Retina (tissue), 1 donor: ENCODE measurements at regions not wholly inside any gene's neighbourhood (a gene's known extent, or its start where the extent isn't known, plus 50 kb on each side); places are given as distances from the start of the nearest gene placed in this dataset.

Source experiments
- DNase-seq: peaks from one replicate; pipeline ENCODE4 v3.0.0-alpha.2; 2016

DNA sequence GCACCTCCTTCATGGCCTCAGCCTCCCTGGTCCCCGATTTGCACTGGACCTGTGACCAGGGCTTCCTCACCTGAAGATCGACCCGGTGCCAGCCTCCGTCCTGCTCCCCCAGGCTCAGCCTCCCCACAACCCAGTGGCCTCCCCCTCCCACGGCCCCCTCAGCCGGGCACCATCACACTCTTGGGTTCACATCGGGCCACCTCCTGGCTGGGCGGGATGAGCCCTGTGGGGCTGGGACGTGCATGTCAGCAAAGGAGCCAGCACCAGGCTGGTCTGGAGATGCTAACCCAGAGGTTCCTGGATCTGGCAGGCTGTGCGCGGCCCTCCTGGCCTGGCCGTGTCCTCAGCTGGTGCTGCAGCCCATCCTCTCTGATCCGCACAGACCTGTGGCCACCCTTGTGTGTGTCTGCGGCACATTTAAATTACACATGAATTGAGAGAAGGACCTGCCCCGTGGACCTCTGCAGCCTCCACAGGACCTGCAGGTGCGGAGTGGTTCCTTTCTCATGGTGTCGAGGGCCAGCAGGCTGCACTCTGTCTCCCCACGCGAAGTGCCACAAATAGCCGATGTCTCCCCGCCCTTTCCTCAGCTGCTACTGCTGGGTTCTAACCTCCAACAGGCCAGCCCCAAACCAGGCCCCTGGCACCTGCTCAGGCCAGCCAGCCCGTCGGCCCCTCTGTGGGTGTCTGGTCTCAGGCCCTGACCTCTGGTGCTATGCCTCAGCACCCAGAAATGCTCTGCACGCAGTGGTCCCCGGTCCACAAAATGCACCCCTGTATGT, 237.5 kb downstream of the ERMARD start:
- DNase-seq = no peak

- no peak for DNase-seq
Observed at GRCh38 chr6:169986848-169987498, 235.6 kb downstream of the ERMARD start.

DNA sequence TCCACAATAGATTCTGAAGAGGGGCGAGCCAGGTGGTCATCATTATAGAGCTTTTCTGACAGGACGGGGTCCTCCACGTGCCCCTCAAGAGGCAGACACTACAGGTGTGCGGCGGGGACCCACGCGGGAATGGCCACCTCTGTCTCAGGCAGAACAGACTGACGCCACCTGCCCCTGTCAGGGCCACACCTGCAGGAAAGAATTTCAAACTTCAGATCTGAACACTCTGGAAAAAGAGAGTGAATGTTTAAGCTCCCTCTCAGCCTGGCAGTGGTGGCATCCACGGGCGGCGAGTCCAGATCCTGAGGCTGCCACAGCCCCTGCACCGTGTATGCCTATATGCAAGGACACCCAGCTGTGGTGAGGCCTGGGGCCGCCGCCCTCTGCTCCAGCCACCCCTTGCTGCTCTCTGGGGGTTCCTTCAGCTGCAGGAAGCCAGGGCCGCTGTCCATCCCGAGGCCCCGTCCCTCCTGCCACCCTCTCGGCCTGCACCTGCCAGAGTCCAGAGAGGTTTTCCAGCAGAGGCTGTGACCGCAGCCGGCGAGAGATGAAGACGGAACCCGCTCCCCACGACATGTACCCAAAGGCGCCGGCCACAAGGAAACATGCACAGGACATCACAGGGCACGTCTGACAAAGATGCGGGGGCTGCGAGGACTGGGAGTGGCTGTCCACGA, 234.9 kb downstream of the ERMARD start:
- no peak for DNase-seq

DNA sequence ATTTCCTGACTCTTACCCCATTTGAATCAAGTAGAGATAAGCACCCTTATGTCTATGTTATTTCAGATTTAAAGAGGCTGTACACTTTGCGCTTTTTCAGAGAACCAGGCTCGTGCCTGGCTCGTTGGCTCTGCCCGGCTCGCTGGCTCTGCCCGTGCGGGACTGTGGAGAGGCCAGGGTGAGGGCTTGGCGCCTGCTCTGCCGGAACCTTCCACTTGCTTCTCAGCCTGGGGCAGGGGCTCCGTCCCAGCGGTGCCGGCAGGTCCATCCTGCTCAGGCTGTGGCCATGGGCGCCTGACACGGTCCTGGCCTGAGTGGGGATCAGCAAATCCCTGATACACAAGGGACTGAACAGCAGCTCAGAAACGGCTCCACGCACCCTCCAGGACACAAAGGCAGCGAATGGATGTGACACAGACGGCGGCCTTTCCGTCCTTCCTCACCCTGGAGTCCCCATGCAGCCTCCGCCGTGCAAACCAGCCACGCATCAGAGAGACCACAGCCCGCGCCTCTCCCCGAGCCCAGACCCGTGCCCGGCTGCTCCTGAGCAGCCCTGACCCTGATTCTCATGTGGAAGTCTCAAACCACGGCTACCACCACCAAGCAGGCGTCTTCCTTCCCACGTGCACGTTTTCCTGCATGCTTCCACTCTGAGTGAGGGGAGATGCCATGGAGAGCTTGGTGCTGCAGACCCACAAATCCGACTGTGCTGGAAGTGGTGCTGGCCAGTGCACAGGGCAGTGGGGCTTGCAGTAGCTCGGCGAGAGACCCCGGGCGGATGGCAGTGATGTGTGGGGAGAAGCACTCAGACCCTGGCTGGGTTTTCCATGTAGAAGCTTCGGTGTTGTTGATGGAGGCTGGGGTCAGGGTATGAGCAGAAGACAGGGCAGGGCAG, 233.9 kb downstream of the ERMARD start:
- no peak for DNase-seq

DNA sequence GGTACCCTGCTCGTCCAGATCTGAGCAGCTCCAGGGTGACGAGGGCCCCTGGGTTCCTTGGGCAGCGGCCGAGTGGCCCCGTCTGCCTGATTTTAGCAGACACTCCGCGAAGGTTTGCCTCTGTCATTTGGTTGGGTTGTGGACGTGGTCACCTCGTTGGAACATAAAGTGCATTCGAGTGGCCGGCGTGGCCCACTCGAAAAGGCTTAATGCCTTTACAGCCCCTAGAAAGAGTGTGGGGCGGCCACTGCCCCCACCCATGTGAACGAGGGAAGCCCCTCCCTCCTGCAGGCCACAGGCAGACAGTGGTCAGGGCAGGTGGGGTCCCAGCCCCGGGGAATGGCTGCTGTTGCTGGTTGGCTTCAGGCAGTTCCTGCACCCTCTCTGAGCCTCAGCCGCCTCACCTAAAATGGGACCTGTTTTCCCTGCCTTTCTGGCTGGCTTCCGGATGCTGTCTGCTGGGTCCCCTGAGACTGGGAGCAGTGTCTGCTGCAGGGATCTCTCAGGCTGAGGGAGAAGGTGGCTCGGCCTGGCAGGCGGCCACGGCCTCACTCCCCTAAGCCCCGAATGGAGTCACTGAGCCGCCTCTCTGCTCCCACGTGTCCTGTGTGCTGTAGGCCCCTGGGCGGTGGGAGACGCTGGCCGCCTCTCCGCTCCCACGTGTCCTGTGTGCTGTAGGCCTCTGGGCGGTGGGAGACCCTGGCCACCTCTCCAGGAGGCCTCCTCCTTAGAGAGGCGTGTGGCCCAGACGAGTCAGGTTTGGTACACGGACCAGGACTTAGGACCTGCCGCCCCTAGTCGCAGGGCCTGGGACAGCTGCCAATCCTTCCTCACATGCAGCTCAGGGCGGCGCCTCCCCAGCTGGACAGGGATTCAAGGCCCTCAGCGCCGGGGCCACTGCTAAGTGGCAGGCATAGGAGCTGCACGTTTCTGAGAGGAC, 233.0 kb downstream of the ERMARD start:
- no peak for DNase-seq

DNA sequence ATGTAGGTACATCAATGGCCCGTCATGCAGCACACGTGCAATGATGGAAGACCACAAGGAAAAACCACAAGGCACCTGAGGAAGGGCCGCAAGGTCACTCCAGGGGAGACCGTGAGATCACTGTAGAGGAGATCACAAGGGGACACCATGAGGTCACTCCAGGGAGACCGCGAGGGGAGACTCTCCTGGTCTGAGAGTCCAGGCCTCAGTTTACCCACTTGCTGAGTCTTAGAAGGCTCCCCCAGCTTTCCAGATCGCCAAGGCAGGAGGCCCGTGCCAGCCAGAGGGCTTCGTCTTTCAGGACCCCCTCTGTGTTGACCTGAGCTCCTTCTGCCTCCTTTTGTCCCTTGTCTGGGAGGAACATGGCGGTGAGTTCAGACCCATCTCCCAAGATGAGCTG, 232.2 kb downstream of the ERMARD start:
- DNase-seq = no peak

DNA sequence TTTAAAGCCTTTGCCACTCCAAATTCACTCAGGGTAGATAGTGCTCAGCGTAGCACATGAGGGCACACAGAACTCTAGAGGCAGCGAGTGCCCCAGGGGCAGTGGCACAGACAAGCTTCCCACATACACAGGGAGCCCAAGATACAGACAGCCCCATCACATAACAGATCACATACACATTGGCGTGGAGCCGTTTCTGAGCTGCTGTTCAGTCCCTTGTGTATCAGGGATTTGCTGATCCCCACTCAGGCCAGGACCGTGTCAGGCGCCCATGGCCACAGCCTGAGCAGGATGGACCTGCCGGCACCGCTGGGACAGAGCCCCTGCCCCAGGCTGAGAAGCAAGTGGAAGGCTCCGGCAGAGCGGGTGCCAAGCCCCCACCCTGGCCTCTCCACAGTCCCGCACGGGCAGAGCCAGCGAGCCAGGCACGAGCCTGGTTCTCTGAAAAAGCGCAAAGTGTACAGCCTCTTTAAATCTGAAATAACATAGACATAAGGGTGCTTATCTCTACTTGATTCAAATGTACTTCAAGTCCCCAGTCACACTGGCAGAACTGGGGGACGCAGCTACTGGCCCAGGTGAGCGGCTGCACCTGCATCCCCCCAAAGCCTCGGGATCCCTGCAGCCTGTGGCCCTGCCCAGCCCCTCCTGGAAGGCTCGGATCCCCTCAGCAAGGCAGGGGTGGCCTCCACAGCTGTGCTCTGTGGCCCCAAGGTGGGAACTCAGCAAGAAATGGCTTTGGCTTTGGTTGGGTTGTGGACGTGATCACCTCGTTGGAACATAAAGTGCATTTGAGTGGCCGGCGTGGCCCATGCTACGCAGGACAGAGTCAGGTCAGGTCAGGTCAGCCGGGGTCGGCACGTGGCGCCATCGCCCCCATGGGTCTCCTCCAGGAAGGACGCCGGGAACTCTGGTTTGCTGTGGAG, 231.3 kb downstream of the ERMARD start:
- no peak for DNase-seq

DNA sequence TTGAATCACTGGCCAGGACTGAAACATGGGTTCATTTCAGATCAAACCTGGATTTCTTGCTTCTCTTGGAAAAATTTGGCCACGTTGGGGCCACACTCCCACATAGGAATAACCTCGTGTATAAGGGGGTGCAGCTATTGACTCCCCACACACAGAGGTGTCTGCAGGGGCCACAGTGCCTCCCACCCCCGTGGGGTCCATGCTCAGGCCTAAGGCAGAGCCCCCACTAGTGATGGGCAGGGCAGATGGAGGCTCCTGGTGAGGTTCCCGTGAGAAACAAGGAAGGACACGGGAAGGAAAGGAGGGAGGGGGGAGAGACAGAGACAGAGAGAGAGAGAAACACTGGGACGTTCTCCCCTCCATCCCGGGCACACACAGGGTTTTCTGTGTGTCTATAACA, 230.5 kb downstream of the ERMARD start:
- DNase-seq = no peak

GRCh38 chr6:169981568-169981967, 230.1 kb downstream of the ERMARD start:
- DNase-seq = no peak

DNA sequence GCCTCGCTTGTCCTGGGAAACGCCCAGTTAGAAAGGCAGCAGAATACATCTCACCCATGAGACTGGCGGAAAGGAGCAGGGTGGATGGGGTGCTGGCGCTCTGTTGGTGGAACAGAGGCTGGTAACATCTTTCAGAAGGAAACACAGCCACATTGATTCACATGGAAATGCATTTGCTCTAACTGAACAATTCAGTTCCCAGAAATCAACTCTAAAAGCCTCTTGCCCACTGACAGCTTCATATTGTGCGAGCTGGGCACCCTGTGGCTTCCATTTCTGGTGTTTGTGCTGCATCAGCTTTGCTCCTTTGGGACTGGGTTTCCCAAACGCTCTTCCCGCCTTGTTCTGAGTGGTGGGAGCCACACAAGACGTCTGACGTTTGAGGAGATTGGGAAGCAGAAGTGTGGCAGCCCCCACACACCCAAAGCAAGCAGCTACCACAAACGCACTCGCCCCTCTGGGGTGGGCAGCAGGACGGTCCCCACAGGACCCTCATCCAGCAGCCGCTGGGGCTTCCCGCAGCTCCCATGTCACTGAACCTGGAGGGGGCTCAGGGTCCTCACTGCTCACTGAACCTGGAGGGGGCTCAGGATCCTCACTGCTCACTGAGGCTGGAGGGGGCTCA, 229.5 kb downstream of the ERMARD start:
- DNase-seq = no peak

GRCh38 chr6:169979873-169980432, 228.5 kb downstream of the ERMARD start:
- DNase-seq = no peak

DNA sequence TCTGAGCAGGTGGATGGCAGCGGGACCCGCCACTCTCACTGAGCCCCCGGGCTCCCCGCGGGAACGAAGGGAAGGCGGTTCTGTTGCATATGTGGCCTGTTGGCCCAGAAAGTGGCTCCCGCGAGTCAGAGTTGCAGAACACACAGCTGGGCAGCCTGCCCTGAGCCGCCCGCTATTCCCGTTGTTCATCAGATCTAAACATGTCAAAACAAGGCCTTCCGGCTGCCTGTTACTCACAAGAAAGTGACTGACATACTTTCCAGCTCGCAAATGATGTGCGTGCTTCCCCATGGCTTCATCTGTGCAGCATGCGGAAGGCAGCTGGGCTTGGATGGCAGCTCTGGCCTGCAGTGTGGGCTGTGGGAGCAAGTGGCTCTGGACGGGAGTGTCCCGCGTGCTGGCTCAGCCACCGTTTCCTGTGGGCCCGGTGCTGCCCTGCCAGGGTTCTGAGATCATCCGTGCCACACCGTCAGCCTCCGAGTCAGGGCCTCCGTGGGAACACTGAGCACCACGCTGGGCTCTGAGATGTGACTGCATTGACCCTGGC, 227.3 kb downstream of the ERMARD start:
- DNase-seq = peak; percentile 73

DNA sequence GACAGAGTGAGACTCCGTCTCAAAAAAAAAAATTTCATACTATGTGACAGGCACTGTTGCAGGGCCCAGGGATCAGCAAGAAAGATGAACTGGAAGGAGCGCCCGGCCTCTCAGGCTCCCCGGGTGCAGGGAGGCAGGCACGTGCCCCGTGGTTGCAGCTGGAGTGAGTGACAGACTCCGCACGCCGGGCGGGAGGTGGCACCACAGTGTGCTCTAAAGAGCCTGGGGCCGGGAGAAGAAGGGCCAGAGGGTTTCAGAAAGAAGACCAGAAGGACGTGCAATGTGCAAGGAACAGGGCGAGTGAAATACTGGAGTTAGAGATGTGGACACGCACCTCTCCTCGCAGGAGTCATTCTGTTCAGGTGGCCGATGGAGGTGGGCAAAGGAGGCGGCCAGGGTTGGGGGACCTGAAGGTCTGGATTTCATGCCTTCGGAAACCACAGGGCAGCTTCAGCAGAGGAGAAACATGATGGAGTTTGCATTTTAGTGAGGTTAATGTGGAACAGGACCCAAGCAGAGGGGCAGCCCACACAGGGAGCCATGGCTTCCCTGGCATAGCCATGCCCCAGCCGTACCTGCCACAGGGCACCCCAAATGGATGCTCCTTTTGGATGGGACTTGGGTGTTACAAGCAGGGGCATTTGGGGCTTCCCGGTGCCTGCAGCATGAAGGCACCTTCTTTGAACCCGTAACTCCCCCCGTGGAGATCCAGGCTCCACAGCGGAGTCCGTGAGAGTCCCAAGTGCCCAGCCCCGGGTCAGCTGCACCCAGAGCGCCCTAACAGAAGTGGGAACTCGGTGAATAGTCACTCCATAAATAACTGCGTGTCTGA, 226.2 kb downstream of the ERMARD start:
- no peak for DNase-seq

DNA sequence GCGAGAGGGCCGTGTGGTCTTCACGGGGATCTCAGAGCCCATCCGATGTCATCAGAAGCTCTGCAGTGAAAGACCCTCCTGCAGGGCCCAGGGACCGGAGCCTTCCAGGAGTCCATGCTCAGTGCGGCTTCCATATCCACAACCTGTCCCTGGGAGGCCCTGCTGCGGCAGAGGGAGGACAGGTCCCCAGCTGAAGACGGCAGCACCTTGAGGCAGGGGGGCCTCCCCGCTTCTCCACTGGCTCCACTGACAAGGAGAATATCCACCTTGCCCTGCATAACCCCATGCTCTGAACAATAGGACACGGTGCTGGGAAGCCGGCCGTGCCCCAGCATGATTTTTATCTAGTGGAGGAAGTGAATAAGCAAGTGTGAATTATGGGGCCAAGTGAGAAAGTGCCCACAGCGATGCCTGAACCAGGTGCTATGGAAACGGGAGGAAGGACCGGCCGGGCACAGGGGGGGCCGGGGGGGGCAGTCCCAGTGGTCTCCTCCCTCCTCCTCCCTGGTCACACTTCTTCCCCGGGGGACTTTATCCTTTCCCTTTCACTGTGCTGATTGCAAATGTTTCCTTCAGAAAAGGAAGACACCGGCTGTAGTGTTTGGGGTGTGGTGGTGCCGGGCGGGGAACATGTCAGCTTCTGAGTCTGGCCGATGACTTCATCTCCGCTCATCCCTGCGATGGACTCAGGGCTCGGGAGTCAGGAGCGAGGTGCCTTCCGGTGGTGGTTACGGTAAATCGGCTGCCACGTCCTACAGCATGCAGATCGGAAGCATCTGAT, 225.1 kb downstream of the ERMARD start:
- DNase-seq = no peak

- no peak for DNase-seq
Observed at GRCh38 chr6:169975701-169976100, 224.3 kb downstream of the ERMARD start.

GRCh38 chr6:169975286-169975685, 223.9 kb downstream of the ERMARD start:
- no peak for DNase-seq

DNA sequence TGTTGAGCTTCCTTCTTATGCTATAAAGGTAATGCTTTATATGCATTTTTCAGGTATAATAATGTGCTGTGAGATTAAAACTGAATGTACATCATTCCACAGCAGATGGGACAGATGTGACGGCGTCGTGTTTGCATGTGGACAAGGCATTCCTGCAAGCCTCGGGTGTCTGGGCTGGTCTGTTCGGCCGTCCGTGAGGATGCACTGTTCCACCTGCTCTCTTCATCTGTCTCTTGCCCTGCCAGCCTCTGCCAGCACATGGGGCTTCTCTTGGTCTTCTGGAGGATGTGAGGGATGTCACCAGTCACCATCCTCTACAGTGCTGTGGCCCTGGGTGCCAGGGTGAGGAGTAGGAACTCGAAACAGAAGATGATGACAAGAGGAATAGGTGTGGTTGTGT, 223.2 kb downstream of the ERMARD start:
- DNase-seq = no peak
